Natural killer cell treated with Interleukin-12 subunit alpha and Interleukin-12 subunit beta and Interleukin-15 and Interleukin-18, amount 100 ng/mL, for 72 hours (primary cell): ENCODE measurements at regions not wholly inside any gene's neighbourhood (a gene's known extent, or its start where the extent isn't known, plus 50 kb on each side); places are given as distances from the start of the nearest gene placed in this dataset.

Source experiments
- ATAC-seq, 2 donors: fragments of 150-1000 bp; cut with Tn5 transposase in 1 of 2; sonication (Bioruptor Pico), chemical (Tn5 transposase) in 1 of 2; 2 replicates each; pipeline ENCODE4 v1.10.0; 2021
- DNase-seq: peaks from one replicate; pipeline ENCODE4 v3.0.0; 2022; ENCODE audit warnings: low spot score
- H3K27ac Mint-ChIP-seq, 2 donors: 1 replicate in 1 of 2; 2 replicates in 1 of 2; pipeline ENCODE4 v1.8.0; 2022; ENCODE audit warnings: mixed read lengths in 2 of 2, mild to moderate bottlenecking in 1 of 2, moderate library complexity in 1 of 2
- H3K27me3 Mint-ChIP-seq, 2 donors: 1 replicate in 1 of 2; 2 replicates in 1 of 2; pipeline ENCODE4 v1.8.0; 2022; ENCODE audit warnings: mixed read lengths in 2 of 2
- H3K36me3 Mint-ChIP-seq: one replicate; pipeline ENCODE4 v1.8.0; 2022; ENCODE audit warnings: mixed read lengths
- H3K4me1 Mint-ChIP-seq, 2 donors: 1 replicate in 1 of 2; 2 replicates in 1 of 2; pipeline ENCODE4 v1.8.0; 2022; ENCODE audit warnings: low read depth in 2 of 2, mixed read lengths in 2 of 2, mild to moderate bottlenecking in 1 of 2
- H3K4me3 Mint-ChIP-seq: one replicate; pipeline ENCODE4 v1.8.0; 2022; ENCODE audit warnings: mixed read lengths
- H3K9me3 Mint-ChIP-seq: 2 replicates; pipeline ENCODE4 v1.8.0; 2022; ENCODE audit warnings: mixed read lengths

DNA sequence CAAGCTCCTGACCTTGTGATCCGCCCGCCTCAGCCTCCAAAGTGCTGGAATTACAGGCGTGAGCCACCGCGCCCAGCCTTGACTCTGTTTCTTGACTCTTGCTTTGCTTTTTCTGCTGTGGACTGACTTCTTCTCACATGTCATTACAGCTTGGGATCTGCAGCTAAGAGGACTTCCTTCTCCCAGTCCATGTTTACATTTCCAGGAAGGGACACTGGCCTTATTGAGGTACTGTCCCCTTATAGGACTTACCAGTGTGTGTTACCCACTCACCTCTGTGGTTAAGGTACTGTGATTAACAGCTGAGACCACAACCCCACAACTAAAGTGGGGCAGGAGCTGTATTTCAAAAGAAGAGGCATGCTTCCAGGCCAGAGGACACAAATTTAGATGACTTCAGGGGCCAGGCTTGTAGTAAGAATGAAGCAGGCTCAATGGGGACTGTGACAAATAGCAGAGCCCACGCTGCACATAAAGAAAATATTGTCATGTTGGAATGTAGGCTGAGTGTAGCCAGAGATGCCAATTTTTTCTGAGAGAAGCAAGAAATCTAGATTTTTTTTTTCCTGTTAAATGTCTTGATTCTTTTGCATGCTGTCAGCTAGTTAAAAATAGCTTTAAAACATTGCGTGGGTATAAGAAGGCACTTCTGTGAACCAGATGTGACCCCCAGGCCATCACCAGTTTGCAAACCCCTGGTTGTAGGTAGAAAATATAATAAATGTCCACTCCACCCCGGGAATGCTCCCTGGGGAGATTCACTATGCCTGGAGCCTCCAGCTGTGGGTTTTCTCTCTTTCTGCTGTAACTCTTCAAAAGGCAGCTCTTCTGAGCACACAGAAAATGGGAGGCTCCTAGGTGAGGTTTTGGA, 75.0 kb downstream of the PTPDC1 start:
- H3K4me3 Mint-ChIP-seq: no peak overlapping the region
- no peak for DNase-seq
- H3K36me3 Mint-ChIP-seq: no peaks in the 10 kb centered on the region
- ATAC-seq: no peak
- H3K4me1 Mint-ChIP-seq: peaks cover 0 to 3% of the 10 kb centered on the region in 2 donors
- peaks cover 0 to 5% of the 10 kb centered on the region in 2 donors for H3K27me3 Mint-ChIP-seq
- H3K27ac Mint-ChIP-seq: no peak overlapping the region
- H3K9me3 Mint-ChIP-seq: no peaks in the 10 kb centered on the region

DNA sequence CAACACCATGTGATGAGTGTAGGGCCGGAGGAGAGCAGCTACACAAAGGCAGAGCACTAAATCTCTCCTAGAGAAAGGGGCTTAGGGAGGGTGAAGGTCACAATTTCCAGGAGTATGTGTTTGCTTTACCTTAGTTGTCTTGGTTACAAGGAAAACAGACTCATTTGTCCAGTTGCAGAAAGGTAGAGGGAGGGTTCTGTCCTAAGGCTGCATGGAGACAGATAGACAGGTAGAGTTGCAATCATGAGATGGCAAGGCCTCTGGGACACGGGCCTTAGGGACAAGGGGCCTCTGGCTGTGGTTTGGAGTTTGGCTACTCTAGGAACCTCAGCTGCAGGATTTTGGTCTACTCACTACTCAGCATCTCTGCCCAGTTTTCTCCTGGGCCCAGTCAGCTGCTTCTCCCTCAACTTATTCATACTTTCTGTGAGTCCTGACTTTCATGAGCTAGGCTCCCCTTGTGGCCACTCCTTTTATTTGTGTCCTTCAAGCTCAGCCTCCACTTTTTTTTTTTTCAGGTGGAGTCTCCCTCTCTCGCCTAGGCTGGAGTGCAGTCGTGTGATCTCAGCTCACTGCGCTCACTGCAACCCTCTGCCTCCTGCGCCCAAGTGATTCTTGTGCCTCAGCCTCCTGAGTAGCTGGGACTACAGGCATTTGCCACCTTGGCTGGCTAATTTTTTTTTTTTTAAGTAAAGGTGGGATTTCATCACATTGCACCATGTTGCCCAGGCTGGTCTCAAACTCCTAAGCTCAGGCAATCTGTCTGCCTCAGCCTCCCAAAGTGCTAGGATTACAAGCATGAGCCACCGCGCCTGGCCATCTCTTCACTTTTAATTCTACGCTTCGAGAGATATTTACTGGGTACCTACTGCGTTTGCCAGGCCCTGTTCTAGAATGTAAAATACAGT, 76.6 kb downstream of the PTPDC1 start:
- no peaks in the 10 kb centered on the region for H3K36me3 Mint-ChIP-seq
- peaks cover 0 to 5% of the 10 kb centered on the region in 2 donors for H3K27me3 Mint-ChIP-seq
- no peak overlapping the region for H3K4me3 Mint-ChIP-seq
- no peak overlapping the region for H3K27ac Mint-ChIP-seq
- DNase-seq (no peak), ATAC-seq (no peak)
- H3K9me3 Mint-ChIP-seq: no peaks in the 10 kb centered on the region
- H3K4me1 Mint-ChIP-seq: peaks cover 10 to 11% of the 10 kb centered on the region in 2 donors

DNA sequence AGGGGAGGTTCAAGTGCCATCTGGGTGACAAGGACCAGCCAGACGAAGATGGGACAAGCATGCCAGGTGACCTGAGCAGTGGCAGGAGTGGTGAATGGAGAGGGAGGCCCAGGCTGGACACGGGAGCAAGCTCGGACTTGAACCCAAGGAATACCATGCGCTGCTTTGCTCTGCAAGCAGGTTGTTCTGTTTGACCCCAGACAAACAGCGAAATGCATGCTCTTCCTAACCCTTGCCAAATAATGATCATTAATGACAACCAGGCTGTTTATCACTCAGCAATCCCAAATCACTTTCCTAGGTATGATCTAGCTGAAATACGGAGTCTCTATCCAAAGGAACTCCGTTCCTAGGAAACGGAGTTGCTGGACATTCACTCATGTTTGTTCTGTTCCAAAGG, 77.4 kb downstream of the PTPDC1 start:
- H3K9me3 Mint-ChIP-seq: no peaks in the 10 kb centered on the region
- no peak for DNase-seq
- peaks cover 0 to 5% of the 10 kb centered on the region in 2 donors for H3K27me3 Mint-ChIP-seq
- peaks cover 10 to 11% of the 10 kb centered on the region in 2 donors for H3K4me1 Mint-ChIP-seq
- no peaks in the 10 kb centered on the region for H3K36me3 Mint-ChIP-seq
- ATAC-seq: no peak
- no peak overlapping the region for H3K4me3 Mint-ChIP-seq
- H3K27ac Mint-ChIP-seq: no peak overlapping the region

DNA sequence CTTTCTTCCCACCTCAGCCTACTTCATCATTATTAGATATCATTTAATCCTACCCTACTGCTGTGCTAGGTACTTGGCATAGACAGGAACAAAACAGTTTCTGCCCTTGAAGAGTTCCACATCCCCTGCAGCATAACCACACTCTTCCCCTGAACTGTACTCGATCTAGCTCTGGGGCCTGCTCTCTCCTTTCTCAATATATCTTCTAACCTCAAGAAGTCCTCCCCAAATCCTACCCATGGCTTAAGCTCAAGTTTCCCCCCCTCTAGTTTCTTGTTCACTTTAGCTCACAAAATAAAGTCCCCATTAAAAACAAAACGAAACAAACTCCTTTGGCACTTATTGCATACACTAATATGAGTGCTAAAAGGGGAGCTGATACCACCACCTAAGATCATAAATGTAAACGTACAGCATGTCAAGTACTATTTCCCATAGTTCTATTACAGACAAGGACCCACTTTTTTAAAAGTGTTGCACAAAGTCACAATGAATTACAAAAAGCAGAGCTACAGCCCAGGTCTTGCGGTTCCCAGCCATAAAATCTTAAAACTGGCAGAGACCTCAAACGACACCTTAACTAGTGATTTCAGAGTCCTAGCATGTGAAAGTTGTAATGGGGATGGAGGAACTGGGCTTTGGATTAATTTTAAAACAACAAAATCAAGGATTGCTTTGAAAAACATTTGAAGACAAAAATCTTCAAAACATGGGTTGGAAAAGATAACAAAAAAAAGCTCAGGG, 80.7 kb downstream of the PTPDC1 start:
- Mint-ChIP-seq H3K36me3 (peaks cover 7% of the 10 kb centered on the region), H3K4me3 (peak overlapping the region; percentile 93), H3K9me3 (no peaks in the 10 kb centered on the region), H3K4me1 (peaks cover 28 to 38% of the 10 kb centered on the region in 2 donors), H3K27ac (peak overlapping the region; percentile 79 to 84), H3K27me3 (no peaks in the 10 kb centered on the region)
- ATAC-seq (no peak), DNase-seq (no peak)

DNA sequence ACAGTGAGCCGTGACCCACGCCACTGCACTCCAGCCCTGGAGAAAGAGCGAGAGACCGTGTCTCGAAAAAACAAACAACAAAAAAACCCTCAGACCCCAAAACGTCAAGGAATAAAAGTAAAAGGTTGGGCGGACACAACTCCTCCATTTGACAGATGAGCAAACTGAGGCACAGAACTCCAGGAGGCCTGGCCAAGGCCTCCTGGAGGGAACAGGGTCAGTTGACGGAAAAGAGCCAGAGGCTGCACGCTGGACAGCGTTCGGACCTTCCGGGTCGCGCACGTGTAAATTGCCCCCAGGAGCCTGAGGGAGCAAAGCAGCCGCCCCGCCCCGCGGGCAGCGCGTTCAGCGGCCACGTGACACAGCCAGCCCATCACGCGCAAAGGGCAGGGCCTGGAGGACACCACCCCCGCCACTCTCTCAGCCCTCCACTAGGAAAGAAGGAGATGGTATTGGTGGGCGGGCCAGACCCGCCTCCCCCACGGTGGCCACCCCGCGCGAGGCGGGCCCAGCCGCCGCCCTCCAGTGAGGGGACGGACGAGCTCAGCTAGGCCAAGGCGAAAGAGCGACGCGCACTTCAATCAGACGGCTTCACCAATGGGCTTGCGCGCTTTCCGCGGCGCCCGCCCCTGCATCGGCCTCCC, 81.5 kb downstream of the PTPDC1 start:
- Mint-ChIP-seq H3K4me3 (peak overlapping the region; percentile 93), H3K27me3 (no peaks in the 10 kb centered on the region), H3K4me1 (peaks cover 31 to 40% of the 10 kb centered on the region in 2 donors), H3K9me3 (no peaks in the 10 kb centered on the region), H3K27ac (peak overlapping the region; percentile 79 to 84), H3K36me3 (peaks cover 7% of the 10 kb centered on the region)
- DNase-seq: peak; percentile 99
- peak; percentile 95 to 97 for ATAC-seq

DNA sequence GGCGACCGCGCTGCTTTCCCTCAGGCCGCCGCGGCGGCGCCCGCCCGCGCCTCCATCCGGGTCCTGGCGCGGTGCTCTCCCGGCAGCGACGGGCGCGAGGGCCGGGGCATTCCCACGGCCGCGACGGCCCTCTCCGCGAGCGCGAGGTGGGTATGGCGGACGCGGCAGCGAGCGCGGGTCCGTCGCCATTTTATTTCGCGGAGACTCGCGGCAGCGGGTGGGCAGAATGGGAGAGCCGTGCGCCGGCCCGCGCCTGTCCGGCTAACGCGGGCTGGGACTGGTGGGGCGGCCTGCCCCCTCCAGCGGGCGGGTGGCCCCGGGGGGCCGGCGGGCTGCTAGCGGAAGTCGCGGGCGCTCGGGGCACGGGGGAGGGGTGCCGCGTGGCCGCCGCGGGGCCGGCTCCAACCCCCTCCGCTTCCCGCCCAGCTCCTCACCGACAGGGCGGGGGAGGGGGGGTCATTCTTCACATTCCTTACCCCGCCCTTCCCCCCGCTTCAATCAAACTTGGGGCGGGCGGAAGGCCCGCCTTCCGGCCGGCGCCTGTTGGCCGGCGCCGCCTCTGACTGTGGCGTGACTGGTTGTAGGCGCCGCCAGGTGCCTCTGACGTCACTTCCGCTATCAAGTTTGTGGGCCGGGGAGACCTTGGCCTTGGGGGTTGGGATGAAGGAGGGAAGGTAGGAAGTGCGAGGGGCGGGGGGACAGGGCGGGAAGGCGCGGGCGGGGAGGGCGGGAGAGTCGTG, 82.1 kb downstream of the PTPDC1 start:
- ATAC-seq: peak; percentile 79 to 85
- Mint-ChIP-seq H3K27ac (peak overlapping the region; percentile 84 to 86), H3K9me3 (no peaks in the 10 kb centered on the region), H3K4me1 (peaks cover 31 to 40% of the 10 kb centered on the region in 2 donors), H3K4me3 (peak overlapping the region; percentile 93), H3K27me3 (no peaks in the 10 kb centered on the region), H3K36me3 (peaks cover 7% of the 10 kb centered on the region)
- DNase-seq: peak; percentile 97

DNA sequence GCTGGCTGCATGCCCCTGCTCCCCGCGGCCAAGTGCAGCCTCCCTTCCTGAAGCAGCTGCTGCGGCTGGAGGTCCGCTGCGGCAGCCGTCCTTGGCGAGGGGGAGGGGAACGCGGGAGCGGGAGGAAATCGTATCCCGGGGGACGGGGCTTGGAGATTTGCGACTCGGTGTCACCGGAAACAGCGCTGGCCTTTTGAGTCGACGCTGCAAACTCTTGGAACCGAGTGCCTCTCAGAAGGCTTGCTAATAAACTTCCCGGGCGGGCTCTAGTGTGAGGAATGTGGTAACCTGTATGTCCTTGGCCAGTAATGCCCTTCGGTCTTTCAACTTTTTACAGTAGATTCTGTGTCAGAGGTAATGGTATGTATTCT, 82.7 kb downstream of the PTPDC1 start:
- Mint-ChIP-seq H3K4me3 (peak overlapping the region; percentile 93), H3K4me1 (peaks cover 31 to 40% of the 10 kb centered on the region in 2 donors), H3K27me3 (no peaks in the 10 kb centered on the region), H3K27ac (peak overlapping the region; percentile 84 to 86), H3K9me3 (no peaks in the 10 kb centered on the region), H3K36me3 (peaks cover 7% of the 10 kb centered on the region)
- DNase-seq (no peak), ATAC-seq (no peak)

DNA sequence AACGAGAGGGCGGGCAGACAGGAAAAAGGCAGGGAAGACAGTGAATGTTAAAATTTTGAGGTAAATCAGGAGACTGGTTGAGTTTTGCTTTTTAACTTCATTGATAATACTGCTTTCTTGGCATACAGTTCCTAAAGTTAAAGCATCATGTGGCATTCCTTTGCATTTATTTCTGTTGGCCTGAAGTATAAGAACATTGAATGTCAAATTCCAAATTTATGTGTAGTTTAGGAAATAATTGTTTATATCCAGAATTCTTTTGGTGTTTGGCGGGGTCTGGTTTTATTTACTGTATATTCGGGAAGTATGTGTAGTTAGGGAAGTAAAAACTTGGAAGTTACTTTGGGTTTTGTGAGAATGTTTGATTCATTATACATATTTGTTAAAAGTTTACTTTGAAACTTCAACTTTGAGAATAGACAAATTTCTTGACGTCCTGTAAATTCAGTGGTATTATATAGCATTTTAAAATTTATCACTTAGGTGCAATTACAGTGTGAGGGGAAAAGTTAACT, 83.2 kb downstream of the PTPDC1 start:
- peak overlapping the region; percentile 93 for H3K4me3 Mint-ChIP-seq
- peaks cover 7% of the 10 kb centered on the region for H3K36me3 Mint-ChIP-seq
- peaks cover 32 to 42% of the 10 kb centered on the region in 2 donors for H3K4me1 Mint-ChIP-seq
- ATAC-seq (no peak), DNase-seq (no peak)
- H3K27me3 Mint-ChIP-seq: no peaks in the 10 kb centered on the region
- H3K27ac Mint-ChIP-seq: peak overlapping the region; percentile 84 to 86
- H3K9me3 Mint-ChIP-seq: no peaks in the 10 kb centered on the region

DNA sequence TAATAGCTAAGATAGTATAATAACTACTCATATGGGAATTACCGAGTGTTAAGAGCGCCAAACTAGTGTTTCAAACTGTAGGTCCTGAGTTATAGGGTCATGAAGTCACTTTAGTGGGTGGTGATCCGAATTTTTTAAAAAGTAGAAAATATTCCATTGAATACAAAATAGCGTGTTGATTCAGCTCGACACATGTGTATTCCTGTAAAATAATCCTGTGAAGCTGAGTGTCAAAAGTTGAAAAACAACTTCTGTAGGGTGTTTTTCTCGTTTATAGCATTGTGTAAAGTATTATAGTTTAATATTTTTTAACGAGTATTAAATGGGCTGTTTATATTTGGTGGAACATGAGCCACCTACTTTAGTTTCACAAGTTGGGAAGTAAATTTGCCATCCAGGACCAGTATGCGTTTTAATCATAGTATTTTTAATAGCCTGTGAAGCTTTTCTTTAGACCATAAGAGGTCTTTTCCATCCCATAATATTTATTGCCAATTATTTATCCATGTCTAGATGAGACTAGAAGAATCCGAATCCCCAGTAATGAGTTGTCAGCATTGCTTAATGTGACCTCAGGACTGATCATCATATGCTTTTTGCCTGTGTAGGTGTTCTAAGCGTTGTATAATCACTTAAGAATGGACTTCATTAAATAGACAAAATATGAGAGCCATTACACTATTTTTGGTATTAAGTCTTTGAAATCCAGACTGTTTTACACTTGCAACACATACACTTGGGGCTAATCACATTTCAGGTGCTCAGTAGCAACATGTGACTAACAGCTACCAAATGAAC, 84.1 kb downstream of the PTPDC1 start:
- Mint-ChIP-seq H3K9me3 (no peaks in the 10 kb centered on the region), H3K27me3 (no peaks in the 10 kb centered on the region), H3K4me1 (peaks cover 41 to 51% of the 10 kb centered on the region in 2 donors)

DNA sequence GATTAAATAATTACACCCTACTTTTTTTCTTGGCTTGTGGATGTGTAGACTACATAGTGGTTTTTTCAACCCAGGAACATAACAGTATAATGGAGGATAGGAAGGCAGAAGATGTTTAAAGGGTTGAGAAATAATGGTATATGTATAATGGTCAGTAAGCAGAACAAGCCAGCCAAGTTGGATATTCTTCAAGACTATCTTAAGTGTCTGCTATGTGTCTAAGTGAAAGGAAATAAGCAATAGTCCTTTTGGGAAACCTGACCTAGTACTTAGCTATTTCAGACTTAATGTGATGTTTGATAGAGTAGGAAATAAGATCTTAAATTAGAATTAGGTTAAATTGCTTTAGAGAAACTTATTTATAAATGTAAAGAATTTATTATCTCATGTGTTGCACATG, 85.7 kb downstream of the PTPDC1 start:
- no peak for ATAC-seq
- no peaks in the 10 kb centered on the region for H3K9me3 Mint-ChIP-seq
- H3K27ac Mint-ChIP-seq: peak overlapping the region in 1 of 2 donors; percentile 45
- H3K36me3 Mint-ChIP-seq: peaks cover 7% of the 10 kb centered on the region
- H3K4me1 Mint-ChIP-seq: peaks cover 50 to 60% of the 10 kb centered on the region in 2 donors
- DNase-seq: no peak
- peak overlapping the region; percentile 70 for H3K4me3 Mint-ChIP-seq
- H3K27me3 Mint-ChIP-seq: no peaks in the 10 kb centered on the region

More for the DNA sequence above, 84.1 kb downstream of the PTPDC1 start:
- ATAC-seq: no peak
- Mint-ChIP-seq H3K27ac (peak overlapping the region; percentile 84 to 86), H3K4me3 (peak overlapping the region; percentile 93), H3K36me3 (peaks cover 7% of the 10 kb centered on the region)
- no peak for DNase-seq

DNA sequence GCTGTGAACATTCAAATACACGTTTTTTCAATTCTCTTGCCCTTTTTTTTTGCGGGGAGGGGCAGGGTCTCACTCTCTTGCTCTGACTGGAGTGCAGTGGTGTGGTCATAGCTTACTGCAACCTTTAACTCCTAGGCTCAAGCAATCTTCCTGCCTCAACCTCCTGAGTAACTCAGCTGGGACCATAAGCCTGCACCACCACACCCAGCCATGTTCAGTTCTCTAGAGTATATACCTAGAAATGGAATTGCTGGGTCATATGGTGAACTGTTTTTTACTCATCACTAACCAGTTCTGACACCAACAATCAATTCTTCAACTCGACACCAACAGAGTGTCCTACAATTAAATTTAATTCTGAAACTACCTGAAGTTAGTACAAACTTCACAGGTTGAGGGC, 85.5 kb upstream of the ZNF169 start:
- Mint-ChIP-seq H3K9me3 (no peaks in the 10 kb centered on the region), H3K4me1 (peaks cover 50 to 64% of the 10 kb centered on the region in 2 donors), H3K27me3 (no peaks in the 10 kb centered on the region), H3K4me3 (peak overlapping the region; percentile 74), H3K36me3 (peaks cover 14% of the 10 kb centered on the region), H3K27ac (peak overlapping the region; percentile 58 to 83)
- DNase-seq: no peak
- ATAC-seq: peak; percentile 79 to 97

DNA sequence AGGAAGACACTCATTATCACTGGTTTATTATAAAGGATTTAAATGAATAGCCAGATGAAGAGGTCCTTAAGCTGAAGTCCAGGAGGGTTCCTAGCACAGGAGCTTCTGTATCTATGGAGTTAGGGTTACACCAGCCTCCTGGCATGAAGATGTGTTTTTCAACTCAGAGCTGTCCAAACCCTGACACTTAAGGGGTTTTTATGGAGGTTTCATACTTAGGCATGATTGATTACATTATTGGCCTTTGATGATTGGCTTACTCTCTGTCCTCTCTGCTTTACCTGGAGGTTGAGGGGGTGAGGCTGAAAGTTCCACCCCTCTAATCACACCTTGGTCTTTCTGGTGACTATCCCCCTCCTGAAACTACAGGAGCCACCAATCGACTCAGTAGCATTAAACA, 84.9 kb upstream of the ZNF169 start:
- H3K27me3 Mint-ChIP-seq: no peaks in the 10 kb centered on the region
- peak overlapping the region; percentile 58 to 83 for H3K27ac Mint-ChIP-seq
- no peaks in the 10 kb centered on the region for H3K9me3 Mint-ChIP-seq
- peaks cover 49 to 64% of the 10 kb centered on the region in 2 donors for H3K4me1 Mint-ChIP-seq
- peaks cover 14% of the 10 kb centered on the region for H3K36me3 Mint-ChIP-seq
- ATAC-seq: no peak
- DNase-seq: no peak
- H3K4me3 Mint-ChIP-seq: peak overlapping the region; percentile 74
